ENCODE measurements at regions not wholly inside any gene's neighbourhood (a gene's known extent, or its start where the extent isn't known, plus 50 kb on each side); places are given as distances from the start of the nearest gene placed in this dataset.

GRCh38 chr10:70974920-70975319 lies 86.6 kb upstream of the PCBD1 start:
- TF ChIP-seq CTCF (IDR thresholded peaks at IDR 0.05; ENCODE audit: borderline replicate concordance, insufficient read depth, low read depth, low read length), result no peak
- no peak overlapping the region for H3K4me3 ChIP-seq (ENCODE audit: low read depth, low read length)

- H3K4me3 ChIP-seq (ENCODE audit: low read depth, low read length), result no peak overlapping the region
- no peak for TF ChIP-seq CTCF (IDR thresholded peaks at IDR 0.05; ENCODE audit: borderline replicate concordance, insufficient read depth, low read depth, low read length)
These were observed 87.8 kb upstream of the PCBD1 start for GRCh38 chr10:70976063-70976695.

GRCh38 chr10:70977625-70978024 lies 89.3 kb upstream of the PCBD1 start:
- no peak overlapping the region for H3K4me3 ChIP-seq (ENCODE audit: low read depth, low read length)
- TF ChIP-seq CTCF (IDR thresholded peaks at IDR 0.05; ENCODE audit: borderline replicate concordance, insufficient read depth, low read depth, low read length), result no peak

- H3K4me3 ChIP-seq (ENCODE audit: low read depth, low read length), result no peak overlapping the region
- no peak for TF ChIP-seq CTCF (IDR thresholded peaks at IDR 0.05; ENCODE audit: borderline replicate concordance, insufficient read depth, low read depth, low read length)
These were observed 89.8 kb upstream of the PCBD1 start for GRCh38 chr10:70978181-70978580.

- no peak for TF ChIP-seq CTCF (IDR thresholded peaks at IDR 0.05; ENCODE audit: borderline replicate concordance, insufficient read depth, low read depth, low read length)
These were observed 90.6 kb upstream of the PCBD1 start for GRCh38 chr10:70978816-70979480.

GRCh38 chr10:70980687-70981086 lies 92.3 kb upstream of the PCBD1 start:
- TF ChIP-seq CTCF (IDR thresholded peaks at IDR 0.05; ENCODE audit: borderline replicate concordance, insufficient read depth, low read depth, low read length), result no peak
- H3K4me3 ChIP-seq (ENCODE audit: low read depth, low read length), result no peak overlapping the region

More at GRCh38 chr10:70978816-70979480, 90.6 kb upstream of the PCBD1 start:
- H3K4me3 ChIP-seq (ENCODE audit: low read depth, low read length), result no peak overlapping the region
